OCI-LY1 (cell line): ENCODE measurements at regions not wholly inside any gene's neighbourhood (a gene's known extent, or its start where the extent isn't known, plus 50 kb on each side); places are given as distances from the start of the nearest gene placed in this dataset.

ENCODE experiments used
- H2AFZ ChIP-seq: fragments of 200-600 bp; sonication (generic), shearing (Covaris generic); 2 replicates; pipeline ENCODE4 v1.6.0; 2014; ENCODE audit warnings: antibody characterized with exemption, mild to moderate bottlenecking, low read length
- H3F3A ChIP-seq: fragments of 200-600 bp; sonication (generic), shearing (Covaris generic); 2 replicates; pipeline ENCODE4 v1.6.0; 2014; ENCODE audit warnings: mild to moderate bottlenecking, antibody characterized with exemption, low read length, moderate library complexity; ENCODE audit not compliant: insufficient read depth
- H3K27ac ChIP-seq: fragments of 200-600 bp; sonication (generic); 2 replicates; pipeline ENCODE4 v1.5.1; 2014; ENCODE audit warnings: low read length, mixed run types, mild to moderate bottlenecking, low read depth; ENCODE audit not compliant: poor library complexity, severe bottlenecking
- H3K27me3 ChIP-seq: fragments of 200-600 bp; sonication (generic); 2 replicates; pipeline ENCODE4 v1.6.0; 2014; ENCODE audit warnings: antibody characterized with exemption, mild to moderate bottlenecking, low read length, moderate library complexity; ENCODE audit not compliant: insufficient read depth
- H3K36me3 ChIP-seq: fragments of 200-600 bp; sonication (generic); 2 replicates; pipeline ENCODE4 v1.6.1; 2014; ENCODE audit warnings: mild to moderate bottlenecking, antibody characterized with exemption, low read length, moderate library complexity, mixed read lengths; ENCODE audit not compliant: insufficient read depth
- H3K4me1 ChIP-seq: fragments of 200-600 bp; sonication (generic); 2 replicates; pipeline ENCODE4 v1.5.1; 2014; ENCODE audit warnings: mild to moderate bottlenecking, low read length, moderate library complexity; ENCODE audit not compliant: insufficient read depth, severe bottlenecking
- H3K4me2 ChIP-seq: fragments of 200-600 bp; sonication (generic), shearing (Covaris generic); 2 replicates; pipeline ENCODE4 v1.6.1; 2014; ENCODE audit warnings: low read length
- H3K4me3 ChIP-seq: fragments of 200-600 bp; sonication (generic); 2 replicates; pipeline ENCODE4 v1.5.1; 2014; ENCODE audit warnings: low read length, low read depth, mild to moderate bottlenecking, mixed read lengths; ENCODE audit not compliant: poor library complexity, severe bottlenecking
- H3K79me2 ChIP-seq: fragments of 200-600 bp; shearing (Covaris generic); 2 replicates; pipeline ENCODE4 v1.6.1; 2016; ENCODE audit warnings: mixed run types, low read length, mixed read lengths; ENCODE audit not compliant: insufficient read depth
- H3K9ac ChIP-seq: fragments of 200-600 bp; sonication (generic), shearing (Covaris generic); 2 replicates; pipeline ENCODE4 v1.6.1; 2014; ENCODE audit warnings: mild to moderate bottlenecking, low read length, mixed read lengths
- H3K9me2 ChIP-seq: fragments of 200-600 bp; sonication (generic), shearing (Covaris generic); 2 replicates; pipeline ENCODE4 v1.6.1; 2014; ENCODE audit warnings: low read depth, mild to moderate bottlenecking, low read length, mixed read lengths
- H3K9me3 ChIP-seq: fragments of 200-600 bp; shearing (Covaris generic); 2 replicates; pipeline ENCODE4 v1.6.1; 2014; ENCODE audit warnings: low read length, mixed read lengths
- H4K20me1 ChIP-seq: fragments of 200-600 bp; sonication (generic), shearing (Covaris generic); 2 replicates; pipeline ENCODE4 v1.6.0; 2016; ENCODE audit warnings: mild to moderate bottlenecking, low read length; ENCODE audit not compliant: insufficient read depth
- EZH2 ChIP-seq: fragments of 200-600 bp; sonication (generic), shearing (Covaris generic); IDR thresholded peaks from 2 replicates; pipeline ENCODE4 v1.8.0; 2017; ENCODE audit warnings: borderline replicate concordance, mixed run types, mild to moderate bottlenecking, antibody characterized with exemption, low read length, moderate library complexity, mixed read lengths
- TF ChIP-seq, protein P1 (sequence below): fragments of 200-600 bp; sonication (generic), shearing (Covaris generic); IDR thresholded peaks from 2 replicates; pipeline ENCODE4 v1.5.1; 2017; ENCODE audit warnings: mild to moderate bottlenecking, antibody characterized with exemption, low read length, moderate library complexity, mixed read lengths

DNA sequence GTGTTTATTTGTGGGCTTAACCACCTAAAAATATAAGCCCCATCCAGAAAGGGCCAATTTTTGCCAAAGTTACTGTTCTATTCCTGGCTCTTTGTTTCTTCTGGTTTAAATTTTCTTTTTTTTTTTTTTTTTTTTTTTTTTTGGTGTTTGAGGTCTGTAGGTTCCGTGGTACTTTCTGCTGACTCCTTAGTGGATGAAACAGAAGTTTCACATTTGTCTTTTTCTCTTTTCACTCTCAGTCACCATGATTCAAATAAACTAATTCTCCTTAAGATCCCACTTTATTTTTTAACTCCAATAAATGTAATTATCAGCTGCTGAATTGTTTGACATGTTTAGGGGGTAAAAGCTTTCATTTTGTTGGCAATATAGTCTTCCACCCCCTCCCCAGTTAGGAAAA, 322.3 kb downstream of the CHRM3 start:
- no peaks in the 10 kb centered on the region for H3K79me2 ChIP-seq
- H3K27me3 ChIP-seq, result no peaks in the 10 kb centered on the region
- H4K20me1 ChIP-seq, result no peaks in the 10 kb centered on the region
- H3K9me3 ChIP-seq, result no peaks in the 10 kb centered on the region
- no peak overlapping the region for H3K4me3 ChIP-seq
- no peak overlapping the region for H3K4me2 ChIP-seq
- no peak for TF ChIP-seq EZH2
- TF ChIP-seq, protein P1, sequence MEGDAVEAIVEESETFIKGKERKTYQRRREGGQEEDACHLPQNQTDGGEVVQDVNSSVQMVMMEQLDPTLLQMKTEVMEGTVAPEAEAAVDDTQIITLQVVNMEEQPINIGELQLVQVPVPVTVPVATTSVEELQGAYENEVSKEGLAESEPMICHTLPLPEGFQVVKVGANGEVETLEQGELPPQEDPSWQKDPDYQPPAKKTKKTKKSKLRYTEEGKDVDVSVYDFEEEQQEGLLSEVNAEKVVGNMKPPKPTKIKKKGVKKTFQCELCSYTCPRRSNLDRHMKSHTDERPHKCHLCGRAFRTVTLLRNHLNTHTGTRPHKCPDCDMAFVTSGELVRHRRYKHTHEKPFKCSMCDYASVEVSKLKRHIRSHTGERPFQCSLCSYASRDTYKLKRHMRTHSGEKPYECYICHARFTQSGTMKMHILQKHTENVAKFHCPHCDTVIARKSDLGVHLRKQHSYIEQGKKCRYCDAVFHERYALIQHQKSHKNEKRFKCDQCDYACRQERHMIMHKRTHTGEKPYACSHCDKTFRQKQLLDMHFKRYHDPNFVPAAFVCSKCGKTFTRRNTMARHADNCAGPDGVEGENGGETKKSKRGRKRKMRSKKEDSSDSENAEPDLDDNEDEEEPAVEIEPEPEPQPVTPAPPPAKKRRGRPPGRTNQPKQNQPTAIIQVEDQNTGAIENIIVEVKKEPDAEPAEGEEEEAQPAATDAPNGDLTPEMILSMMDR, result no peak
- H3K9me2 ChIP-seq, result no peaks in the 10 kb centered on the region
- H3F3A ChIP-seq, result no peaks in the 10 kb centered on the region
- no peak overlapping the region for H3K27ac ChIP-seq
- no peak overlapping the region for H2AFZ ChIP-seq
- H3K4me1 ChIP-seq, result no peaks in the 10 kb centered on the region
- H3K36me3 ChIP-seq, result no peaks in the 10 kb centered on the region
- no peak overlapping the region for H3K9ac ChIP-seq

DNA sequence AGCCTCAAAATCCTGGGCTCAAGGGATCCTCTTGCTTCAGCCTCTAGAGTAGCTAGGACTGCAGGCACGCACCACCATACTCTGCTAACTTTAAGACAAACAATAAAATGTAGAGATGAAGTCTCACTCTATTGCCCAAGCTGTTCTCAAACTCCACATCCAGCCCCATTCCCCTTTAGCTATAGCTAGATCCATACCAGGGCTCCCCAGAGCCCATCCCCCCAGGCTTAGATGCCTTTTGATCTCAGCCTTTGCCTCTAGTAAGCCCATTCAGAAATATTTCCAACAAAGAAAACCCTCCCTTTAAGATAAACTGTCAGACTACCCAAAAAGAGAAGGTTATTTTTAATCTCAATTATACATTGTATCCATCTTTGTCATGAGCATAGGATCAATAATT, 325.4 kb downstream of the CHRM3 start:
- Histone ChIP-seq H3K9ac (no peak overlapping the region), H3K27me3 (no peaks in the 10 kb centered on the region), H3K9me2 (no peaks in the 10 kb centered on the region), H3K4me2 (no peak overlapping the region), H2AFZ (no peak overlapping the region), H3F3A (no peaks in the 10 kb centered on the region), H4K20me1 (no peaks in the 10 kb centered on the region), H3K9me3 (no peaks in the 10 kb centered on the region), H3K4me1 (no peaks in the 10 kb centered on the region), H3K36me3 (no peaks in the 10 kb centered on the region), H3K27ac (no peak overlapping the region), H3K79me2 (no peaks in the 10 kb centered on the region), H3K4me3 (no peak overlapping the region)
- TF ChIP-seq, protein P1, result no peak
- TF ChIP-seq EZH2, result no peak

DNA sequence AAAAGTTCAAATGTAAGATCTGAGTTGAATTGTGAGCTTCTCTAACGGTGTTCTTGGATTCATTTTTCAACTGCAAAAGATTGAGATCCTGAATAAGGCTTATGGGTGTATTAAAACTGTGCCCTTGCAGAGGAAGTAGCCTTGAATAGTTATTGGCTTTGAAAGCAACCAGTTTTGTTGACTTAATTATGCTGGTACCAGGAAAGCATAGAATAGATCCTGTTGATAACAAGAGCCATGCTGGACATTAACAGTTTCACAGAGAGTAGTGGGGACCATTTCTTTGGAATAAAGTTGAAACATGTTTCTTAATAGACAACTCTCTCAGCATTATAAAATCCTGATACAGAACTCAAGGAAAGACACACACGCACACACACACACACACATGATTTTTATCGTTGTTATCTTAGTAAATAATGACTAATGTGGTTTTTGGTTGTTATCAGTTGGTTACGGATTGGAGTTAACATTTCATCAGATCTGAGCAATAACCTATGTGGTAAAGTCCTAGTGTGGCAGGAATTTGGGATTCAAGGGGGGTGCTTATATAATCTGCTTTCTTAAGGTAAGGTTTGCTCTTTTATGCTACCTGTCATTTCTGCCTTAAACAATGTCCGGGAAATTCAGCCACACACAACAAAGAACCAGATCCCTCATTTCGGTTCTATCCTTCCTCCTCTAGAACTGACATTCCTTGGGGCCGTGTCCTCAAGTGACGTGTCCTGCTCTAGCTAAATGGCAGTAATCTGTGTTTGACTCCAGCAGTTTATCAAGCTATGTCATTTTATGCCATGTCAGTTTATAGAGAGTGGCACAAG, 330.9 kb downstream of the CHRM3 start:
- H3K9me2 ChIP-seq, result no peaks in the 10 kb centered on the region
- H3K4me1 ChIP-seq, result no peaks in the 10 kb centered on the region
- H3K9me3 ChIP-seq, result no peaks in the 10 kb centered on the region
- H4K20me1 ChIP-seq, result no peaks in the 10 kb centered on the region
- H3K27me3 ChIP-seq, result no peaks in the 10 kb centered on the region
- no peaks in the 10 kb centered on the region for H3K36me3 ChIP-seq
- no peaks in the 10 kb centered on the region for H3K79me2 ChIP-seq
- no peak overlapping the region for H3K4me2 ChIP-seq
- H2AFZ ChIP-seq, result no peak overlapping the region
- H3K27ac ChIP-seq, result no peak overlapping the region
- no peaks in the 10 kb centered on the region for H3F3A ChIP-seq
- no peak overlapping the region for H3K9ac ChIP-seq
- TF ChIP-seq, protein P1, result no peak
- no peak for TF ChIP-seq EZH2
- H3K4me3 ChIP-seq, result no peak overlapping the region
